ENCODE measurements at regions not wholly inside any gene's neighbourhood (a gene's known extent, or its start where the extent isn't known, plus 50 kb on each side); places are given as distances from the start of the nearest gene placed in this dataset.

GRCh38 chr3:44111482-44111881, 130.2 kb upstream of the TOPAZ1 start:
- no peak for DNase-seq (ENCODE audit: low spot score)
- POLR2A ChIA-PET (ENCODE audit: low non-redundant PET), result no interaction called here
- no peak overlapping the region for H3K27ac ChIP-seq
- CTCF ChIA-PET, result no interaction called here
- no peak for TF ChIP-seq CTCF (conservative IDR thresholded peaks at IDR 0.05; ENCODE audit: low read depth)

GRCh38 chr3:44114142-44114541, 127.5 kb upstream of the TOPAZ1 start:
- CTCF ChIA-PET, result no interaction called here
- no peak overlapping the region for H3K27ac ChIP-seq
- POLR2A ChIA-PET (ENCODE audit: low non-redundant PET), result no interaction called here
- TF ChIP-seq CTCF (conservative IDR thresholded peaks at IDR 0.05; ENCODE audit: low read depth), result no peak; the same call in 1 of the 2 replicates
- DNase-seq (ENCODE audit: low spot score), result no peak

GRCh38 chr3:44117239-44117638, 124.4 kb upstream of the TOPAZ1 start:
- ChIA-PET CTCF (no interaction called here), POLR2A (ENCODE audit: low non-redundant PET) (no interaction called here)
- H3K27ac ChIP-seq, result no peak overlapping the region
- DNase-seq (ENCODE audit: low spot score), result peak; percentile 19
- no peak for TF ChIP-seq CTCF (conservative IDR thresholded peaks at IDR 0.05; ENCODE audit: low read depth)

- H3K27ac ChIP-seq, result no peak overlapping the region
- DNase-seq (ENCODE audit: low spot score), result no peak
- TF ChIP-seq CTCF (conservative IDR thresholded peaks at IDR 0.05; ENCODE audit: low read depth), result no peak
- POLR2A ChIA-PET (ENCODE audit: low non-redundant PET), result no interaction called here
- CTCF ChIA-PET, result no interaction called here
These were observed 124.0 kb upstream of the TOPAZ1 start for GRCh38 chr3:44117736-44118135.

GRCh38 chr3:44120721-44121582, 120.7 kb upstream of the TOPAZ1 start:
- POLR2A ChIA-PET (ENCODE audit: low non-redundant PET), result no interaction called here
- no peak for DNase-seq (ENCODE audit: low spot score)
- CTCF ChIA-PET, result interaction anchor here (0.6 to 0.7 kb wide), 2 partner anchors 143 to 723 kb away, joined by 3 to 4 read pairs; no protein-coding TSS in a partner anchor
- no peak for TF ChIP-seq CTCF (conservative IDR thresholded peaks at IDR 0.05; ENCODE audit: low read depth)
- H3K27ac ChIP-seq, result no peak overlapping the region

- CTCF ChIA-PET, result no interaction called here
- no peak for TF ChIP-seq CTCF (conservative IDR thresholded peaks at IDR 0.05; ENCODE audit: low read depth)
- no peak overlapping the region for H3K27ac ChIP-seq
- no peak for DNase-seq (ENCODE audit: low spot score)
- POLR2A ChIA-PET (ENCODE audit: low non-redundant PET), result no interaction called here
These were observed 116.4 kb upstream of the TOPAZ1 start for GRCh38 chr3:44125246-44125645.

Data from RWPE1 (cell line).